ENCODE measurements at regions not wholly inside any gene's neighbourhood (a gene's known extent, or its start where the extent isn't known, plus 50 kb on each side); places are given as distances from the start of the nearest gene placed in this dataset.
A peak's percentile ranks its signal among the peaks of the same experiment; 100 is the strongest.

DNA sequence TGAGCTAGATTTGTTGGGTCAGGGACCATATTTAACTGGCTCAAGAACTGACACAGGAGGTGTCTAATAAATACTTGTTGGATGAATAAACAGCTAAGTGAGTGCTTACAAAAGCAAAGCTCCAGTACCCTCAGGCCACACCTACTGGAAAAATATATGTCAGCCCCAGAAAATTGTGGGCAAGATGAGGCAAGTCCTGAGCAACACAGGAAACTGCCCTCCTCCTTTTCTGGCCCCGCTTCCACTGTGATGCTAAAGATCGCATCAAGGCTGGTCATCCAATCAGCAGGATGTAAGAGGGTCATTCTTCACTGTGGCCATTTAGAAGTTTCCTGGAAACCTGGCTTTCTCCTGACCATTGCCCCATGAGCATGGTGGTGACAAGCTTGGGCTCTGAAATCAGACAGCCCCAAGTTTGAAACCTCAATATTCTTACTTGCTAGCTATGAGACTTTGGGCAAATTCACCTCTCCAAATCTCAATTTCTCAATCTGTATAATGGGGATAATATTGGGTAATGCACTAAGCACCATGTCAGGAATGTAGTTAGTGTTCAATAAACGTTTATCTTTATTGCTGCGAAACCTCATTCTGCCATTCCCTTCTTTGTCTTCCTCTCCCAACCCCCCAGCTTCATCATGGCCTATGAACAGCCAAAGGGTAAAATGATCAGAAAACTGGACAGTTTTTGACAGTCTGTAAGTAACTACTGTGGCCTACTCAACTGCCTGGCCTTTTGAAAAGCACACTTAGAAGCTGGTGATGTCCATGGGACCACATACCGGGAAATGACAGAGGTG is 139.3 kb upstream of the PZP start:
- H3K27ac ChIP-seq (replicated peaks) = peak overlapping the region; percentile 96
- DNase-seq (ENCODE audit: low read depth in 1 of 2, low spot score in 1 of 2) = peak in 1 of 2 experiments; percentile 88
- TF ChIP-seq SPI1 (IDR thresholded peaks at IDR 0.05; ENCODE audit: borderline replicate concordance, low read depth) (no peak), GABPA (IDR thresholded peaks at IDR 0.05; ENCODE audit: low read depth) (0 out of 2 replicates have a peak, but pooled peaks have one; percentile 15), POLR2AphosphoS5 (IDR thresholded peaks at IDR 0.05; ENCODE audit: low read depth) (no peak)
- TF ChIP-seq, protein P1, sequence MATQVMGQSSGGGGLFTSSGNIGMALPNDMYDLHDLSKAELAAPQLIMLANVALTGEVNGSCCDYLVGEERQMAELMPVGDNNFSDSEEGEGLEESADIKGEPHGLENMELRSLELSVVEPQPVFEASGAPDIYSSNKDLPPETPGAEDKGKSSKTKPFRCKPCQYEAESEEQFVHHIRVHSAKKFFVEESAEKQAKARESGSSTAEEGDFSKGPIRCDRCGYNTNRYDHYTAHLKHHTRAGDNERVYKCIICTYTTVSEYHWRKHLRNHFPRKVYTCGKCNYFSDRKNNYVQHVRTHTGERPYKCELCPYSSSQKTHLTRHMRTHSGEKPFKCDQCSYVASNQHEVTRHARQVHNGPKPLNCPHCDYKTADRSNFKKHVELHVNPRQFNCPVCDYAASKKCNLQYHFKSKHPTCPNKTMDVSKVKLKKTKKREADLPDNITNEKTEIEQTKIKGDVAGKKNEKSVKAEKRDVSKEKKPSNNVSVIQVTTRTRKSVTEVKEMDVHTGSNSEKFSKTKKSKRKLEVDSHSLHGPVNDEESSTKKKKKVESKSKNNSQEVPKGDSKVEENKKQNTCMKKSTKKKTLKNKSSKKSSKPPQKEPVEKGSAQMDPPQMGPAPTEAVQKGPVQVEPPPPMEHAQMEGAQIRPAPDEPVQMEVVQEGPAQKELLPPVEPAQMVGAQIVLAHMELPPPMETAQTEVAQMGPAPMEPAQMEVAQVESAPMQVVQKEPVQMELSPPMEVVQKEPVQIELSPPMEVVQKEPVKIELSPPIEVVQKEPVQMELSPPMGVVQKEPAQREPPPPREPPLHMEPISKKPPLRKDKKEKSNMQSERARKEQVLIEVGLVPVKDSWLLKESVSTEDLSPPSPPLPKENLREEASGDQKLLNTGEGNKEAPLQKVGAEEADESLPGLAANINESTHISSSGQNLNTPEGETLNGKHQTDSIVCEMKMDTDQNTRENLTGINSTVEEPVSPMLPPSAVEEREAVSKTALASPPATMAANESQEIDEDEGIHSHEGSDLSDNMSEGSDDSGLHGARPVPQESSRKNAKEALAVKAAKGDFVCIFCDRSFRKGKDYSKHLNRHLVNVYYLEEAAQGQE (IDR thresholded peaks at IDR 0.05; ENCODE audit: insufficient replicate concordance, low read depth) = no peak
- TF ChIP-seq, protein P2, sequence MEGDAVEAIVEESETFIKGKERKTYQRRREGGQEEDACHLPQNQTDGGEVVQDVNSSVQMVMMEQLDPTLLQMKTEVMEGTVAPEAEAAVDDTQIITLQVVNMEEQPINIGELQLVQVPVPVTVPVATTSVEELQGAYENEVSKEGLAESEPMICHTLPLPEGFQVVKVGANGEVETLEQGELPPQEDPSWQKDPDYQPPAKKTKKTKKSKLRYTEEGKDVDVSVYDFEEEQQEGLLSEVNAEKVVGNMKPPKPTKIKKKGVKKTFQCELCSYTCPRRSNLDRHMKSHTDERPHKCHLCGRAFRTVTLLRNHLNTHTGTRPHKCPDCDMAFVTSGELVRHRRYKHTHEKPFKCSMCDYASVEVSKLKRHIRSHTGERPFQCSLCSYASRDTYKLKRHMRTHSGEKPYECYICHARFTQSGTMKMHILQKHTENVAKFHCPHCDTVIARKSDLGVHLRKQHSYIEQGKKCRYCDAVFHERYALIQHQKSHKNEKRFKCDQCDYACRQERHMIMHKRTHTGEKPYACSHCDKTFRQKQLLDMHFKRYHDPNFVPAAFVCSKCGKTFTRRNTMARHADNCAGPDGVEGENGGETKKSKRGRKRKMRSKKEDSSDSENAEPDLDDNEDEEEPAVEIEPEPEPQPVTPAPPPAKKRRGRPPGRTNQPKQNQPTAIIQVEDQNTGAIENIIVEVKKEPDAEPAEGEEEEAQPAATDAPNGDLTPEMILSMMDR (IDR thresholded peaks at IDR 0.05; ENCODE audit: insufficient read depth, low read length) = no peak

DNA sequence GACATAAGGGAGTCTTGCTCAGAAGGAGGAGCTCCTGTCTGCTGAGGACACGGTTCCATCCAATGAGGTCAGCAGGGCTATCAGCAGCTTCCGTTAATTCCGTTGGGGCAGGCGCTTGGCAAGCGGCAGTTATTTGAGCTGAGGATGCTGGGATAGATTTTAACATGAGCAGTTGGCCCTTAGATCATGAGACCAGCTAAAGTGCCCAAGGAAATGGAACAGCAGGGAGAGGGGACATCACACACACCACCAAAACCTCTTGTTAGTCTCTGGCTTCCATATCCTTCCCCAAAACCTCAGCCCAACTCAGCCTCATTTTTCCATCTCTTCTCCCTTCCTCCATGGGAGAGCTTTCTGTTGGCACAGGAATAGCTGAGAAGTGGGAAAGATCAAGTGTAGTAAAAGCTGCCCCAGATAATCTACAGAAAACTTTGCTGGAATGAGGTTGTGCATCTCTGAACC is 138.7 kb upstream of the PZP start:
- Histone ChIP-seq H3K4me3 (replicated peaks; ENCODE audit: insufficient read depth, low read length) (no peak overlapping the region), H3K27me3 (ENCODE audit: insufficient read depth, poor library complexity, severe bottlenecking) (no peaks in the 10 kb centered on the region), H3K27ac (replicated peaks) (peak overlapping the region; percentile 96)
- DNase-seq (ENCODE audit: low read depth in 1 of 2, low spot score in 1 of 2) = peak in 1 of 2 experiments; percentile 87
- TF ChIP-seq POLR2AphosphoS5 (IDR thresholded peaks at IDR 0.05; ENCODE audit: low read depth) = peak; percentile 5; the same call in 1 of the 2 replicates
- TF ChIP-seq, protein P1 (IDR thresholded peaks at IDR 0.05; ENCODE audit: insufficient replicate concordance, low read depth) = no peak

More for the DNA sequence above, 139.3 kb upstream of the PZP start:
- H3K4me3 ChIP-seq (replicated peaks; ENCODE audit: insufficient read depth, low read length) = no peak overlapping the region
- no peaks in the 10 kb centered on the region for H3K27me3 ChIP-seq (ENCODE audit: insufficient read depth, poor library complexity, severe bottlenecking)

GRCh38 chr12:9345171-9345570 is 137.0 kb upstream of the PZP start:
- no peaks in the 10 kb centered on the region for H3K27me3 ChIP-seq (ENCODE audit: insufficient read depth, poor library complexity, severe bottlenecking)
- H3K4me3 ChIP-seq (replicated peaks; ENCODE audit: insufficient read depth, low read length) = no peak overlapping the region
- no peak for DNase-seq (ENCODE audit: low read depth in 1 of 2, low spot score in 1 of 2)
- TF ChIP-seq SPI1 (IDR thresholded peaks at IDR 0.05; ENCODE audit: borderline replicate concordance, low read depth) (no peak), POLR2AphosphoS5 (IDR thresholded peaks at IDR 0.05; ENCODE audit: low read depth) (no peak), GABPA (IDR thresholded peaks at IDR 0.05; ENCODE audit: low read depth) (no peak)
- TF ChIP-seq, protein P2 (IDR thresholded peaks at IDR 0.05; ENCODE audit: insufficient read depth, low read length) = no peak
- peak overlapping the region; percentile 96 for H3K27ac ChIP-seq (replicated peaks)

DNA sequence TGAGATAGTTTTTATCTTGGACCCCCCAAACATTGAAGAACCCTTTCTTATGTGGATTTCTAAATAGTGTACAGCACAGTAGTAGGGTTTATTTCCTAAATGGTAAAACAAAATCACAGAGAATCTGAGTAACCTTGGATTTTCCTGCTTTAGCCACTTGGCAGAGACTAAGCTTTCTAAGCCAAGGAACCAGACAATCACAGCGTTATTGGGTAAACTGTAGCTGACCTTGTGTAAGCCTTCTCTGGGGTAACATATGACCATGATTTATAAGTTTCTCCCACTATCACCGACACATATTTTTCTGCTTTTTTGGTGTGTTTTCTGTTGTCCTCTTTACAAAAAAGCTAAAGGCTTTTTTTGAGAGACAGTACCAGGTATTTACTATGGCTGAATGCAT is 136.3 kb upstream of the PZP start:
- TF ChIP-seq GABPA (IDR thresholded peaks at IDR 0.05; ENCODE audit: low read depth) = no peak
- TF ChIP-seq, protein P1 (IDR thresholded peaks at IDR 0.05; ENCODE audit: insufficient replicate concordance, low read depth) = no peak
- TF ChIP-seq, protein P2 (IDR thresholded peaks at IDR 0.05; ENCODE audit: insufficient read depth, low read length) = no peak
- no peak overlapping the region for H3K4me3 ChIP-seq (replicated peaks; ENCODE audit: insufficient read depth, low read length)
- peak overlapping the region; percentile 96; the same call in 1 of the 2 replicates for H3K27ac ChIP-seq (replicated peaks)
- H3K27me3 ChIP-seq (ENCODE audit: insufficient read depth, poor library complexity, severe bottlenecking) = no peaks in the 10 kb centered on the region
- DNase-seq (ENCODE audit: low read depth in 1 of 2, low spot score in 1 of 2) = no peak

Data from HL-60 (cell line).